ENCODE measurements at regions not wholly inside any gene's neighbourhood (a gene's known extent, or its start where the extent isn't known, plus 50 kb on each side); places are given as distances from the start of the nearest gene placed in this dataset.

DNA sequence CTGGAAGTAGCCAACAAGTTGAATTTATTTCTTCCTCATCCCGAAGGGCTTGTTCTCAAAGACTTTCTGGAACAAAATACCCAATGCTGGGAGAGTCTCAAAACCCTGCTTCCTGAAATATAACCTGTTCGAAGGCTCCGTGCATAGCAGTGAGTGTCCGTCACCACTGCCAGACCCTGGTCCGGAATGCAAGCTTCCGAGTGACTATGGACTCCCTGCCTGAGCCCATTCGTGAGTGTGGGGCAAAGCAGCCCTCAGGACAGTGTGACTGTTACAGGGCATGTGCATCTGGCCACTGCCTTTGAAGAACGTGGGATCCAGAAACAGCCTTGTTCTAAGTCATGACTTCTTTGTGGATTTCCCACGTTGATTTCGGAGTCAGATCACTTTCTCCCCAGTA lies 214.5 kb upstream of the IGF1R start:
- H3K27me3 ChIP-seq, result no peaks in the 10 kb centered on the region
- DNase-seq, result no peak
- no peaks in the 10 kb centered on the region for H3K9me3 ChIP-seq
- TF ChIP-seq, protein P1, sequence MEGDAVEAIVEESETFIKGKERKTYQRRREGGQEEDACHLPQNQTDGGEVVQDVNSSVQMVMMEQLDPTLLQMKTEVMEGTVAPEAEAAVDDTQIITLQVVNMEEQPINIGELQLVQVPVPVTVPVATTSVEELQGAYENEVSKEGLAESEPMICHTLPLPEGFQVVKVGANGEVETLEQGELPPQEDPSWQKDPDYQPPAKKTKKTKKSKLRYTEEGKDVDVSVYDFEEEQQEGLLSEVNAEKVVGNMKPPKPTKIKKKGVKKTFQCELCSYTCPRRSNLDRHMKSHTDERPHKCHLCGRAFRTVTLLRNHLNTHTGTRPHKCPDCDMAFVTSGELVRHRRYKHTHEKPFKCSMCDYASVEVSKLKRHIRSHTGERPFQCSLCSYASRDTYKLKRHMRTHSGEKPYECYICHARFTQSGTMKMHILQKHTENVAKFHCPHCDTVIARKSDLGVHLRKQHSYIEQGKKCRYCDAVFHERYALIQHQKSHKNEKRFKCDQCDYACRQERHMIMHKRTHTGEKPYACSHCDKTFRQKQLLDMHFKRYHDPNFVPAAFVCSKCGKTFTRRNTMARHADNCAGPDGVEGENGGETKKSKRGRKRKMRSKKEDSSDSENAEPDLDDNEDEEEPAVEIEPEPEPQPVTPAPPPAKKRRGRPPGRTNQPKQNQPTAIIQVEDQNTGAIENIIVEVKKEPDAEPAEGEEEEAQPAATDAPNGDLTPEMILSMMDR (IDR thresholded peaks at IDR 0.05), result no peak
- no peak for TF ChIP-seq POLR2A (IDR thresholded peaks at IDR 0.05)
- no peak overlapping the region for H3K4me3 ChIP-seq
- H3K27ac ChIP-seq, result no peak overlapping the region
- no peaks in the 10 kb centered on the region for H3K4me1 ChIP-seq
- no peaks in the 10 kb centered on the region for H3K36me3 ChIP-seq

DNA sequence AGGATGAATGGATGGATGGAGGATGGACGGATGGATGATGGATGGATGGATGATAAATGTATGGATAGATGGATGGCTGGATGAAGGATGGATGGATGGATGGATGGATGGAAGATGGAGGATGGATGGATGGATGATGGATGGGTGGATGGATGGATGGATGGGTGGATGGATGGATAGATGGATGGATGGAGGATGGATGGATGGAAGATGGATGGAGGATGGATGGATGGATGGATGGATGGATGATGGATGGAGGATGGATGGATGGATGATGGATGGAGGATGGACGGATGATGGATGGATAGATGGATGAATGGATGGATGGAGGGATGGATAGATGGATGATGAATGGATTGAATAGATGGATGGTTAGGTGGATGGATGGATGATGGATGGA lies 210.6 kb upstream of the IGF1R start:
- TF ChIP-seq, protein P1 (IDR thresholded peaks at IDR 0.05), result no peak
- TF ChIP-seq POLR2A (IDR thresholded peaks at IDR 0.05), result no peak
- H3K27me3 ChIP-seq, result no peaks in the 10 kb centered on the region
- no peaks in the 10 kb centered on the region for H3K9me3 ChIP-seq
- no peaks in the 10 kb centered on the region for H3K36me3 ChIP-seq
- no peak overlapping the region for H3K27ac ChIP-seq
- no peak overlapping the region for H3K4me3 ChIP-seq
- DNase-seq, result no peak
- H3K4me1 ChIP-seq, result no peaks in the 10 kb centered on the region

DNA sequence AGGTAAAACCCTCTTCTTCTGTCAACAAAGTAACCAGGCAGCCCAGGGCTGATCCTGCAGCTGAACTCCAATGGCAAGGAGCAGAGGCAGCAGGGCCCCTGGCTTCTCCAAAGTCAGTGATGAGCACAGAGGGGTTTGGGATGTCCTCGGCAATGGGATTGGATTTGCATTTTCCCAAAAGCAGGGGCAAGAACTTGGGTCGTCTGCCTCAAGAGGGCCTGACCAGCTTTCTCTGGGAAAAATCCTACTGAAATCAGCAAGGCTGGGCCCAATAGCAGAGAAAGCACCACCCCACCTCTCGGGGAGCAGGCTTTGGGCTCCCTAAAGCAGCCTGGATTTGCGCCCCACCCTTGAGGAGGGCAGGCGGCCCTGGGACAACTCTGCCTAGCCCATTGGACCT lies 210.0 kb upstream of the IGF1R start:
- Histone ChIP-seq H3K27me3 (no peaks in the 10 kb centered on the region), H3K27ac (no peak overlapping the region), H3K4me1 (no peaks in the 10 kb centered on the region), H3K9me3 (no peaks in the 10 kb centered on the region), H3K36me3 (no peaks in the 10 kb centered on the region), H3K4me3 (no peak overlapping the region)
- TF ChIP-seq POLR2A (IDR thresholded peaks at IDR 0.05), result no peak
- TF ChIP-seq, protein P1 (IDR thresholded peaks at IDR 0.05), result no peak
- DNase-seq, result no peak

DNA sequence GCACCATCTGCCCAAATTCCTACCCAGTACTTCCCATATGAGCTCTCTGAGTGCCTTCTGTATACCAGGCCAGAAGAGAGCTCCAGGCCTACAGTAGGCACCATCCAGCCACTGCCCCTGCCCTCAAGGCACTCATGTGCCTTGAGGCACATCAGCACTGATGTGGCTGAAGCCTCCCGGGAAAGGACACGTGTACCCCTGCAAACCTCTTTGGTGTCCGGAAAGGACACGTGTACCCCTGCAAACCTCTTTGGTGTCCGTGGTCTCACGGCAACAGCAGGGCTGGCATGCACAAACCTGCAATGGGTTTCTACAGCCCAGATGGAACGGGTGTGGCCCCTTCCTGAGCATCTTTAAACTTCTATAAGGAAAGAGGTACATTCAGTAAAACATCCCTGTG lies 209.4 kb upstream of the IGF1R start:
- H3K9me3 ChIP-seq, result no peaks in the 10 kb centered on the region
- H3K4me3 ChIP-seq, result no peak overlapping the region
- H3K4me1 ChIP-seq, result no peaks in the 10 kb centered on the region
- DNase-seq, result no peak
- no peak overlapping the region for H3K27ac ChIP-seq
- TF ChIP-seq, protein P1 (IDR thresholded peaks at IDR 0.05), result no peak
- no peak for TF ChIP-seq POLR2A (IDR thresholded peaks at IDR 0.05)
- H3K36me3 ChIP-seq, result no peaks in the 10 kb centered on the region
- no peaks in the 10 kb centered on the region for H3K27me3 ChIP-seq

DNA sequence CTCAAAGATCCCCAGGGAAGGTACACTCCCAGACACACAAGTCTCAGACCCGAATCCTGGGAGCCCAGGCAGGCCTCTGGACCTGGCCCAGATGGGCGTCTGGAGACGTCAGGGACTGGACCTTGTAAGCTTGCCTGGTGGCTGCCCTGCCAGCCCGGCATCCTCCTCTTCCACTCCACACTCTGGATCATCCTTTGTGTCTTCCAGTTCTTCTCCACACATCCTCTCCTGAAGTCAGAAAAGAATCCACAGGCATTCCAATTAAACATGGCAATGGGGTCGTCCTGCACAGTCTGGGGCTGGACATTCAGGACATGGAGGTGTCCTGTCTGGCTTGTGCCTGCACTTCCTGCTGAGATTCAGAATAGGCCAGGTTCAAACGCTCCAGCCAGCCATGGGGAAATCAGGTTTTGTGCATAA lies 208.8 kb upstream of the IGF1R start:
- no peak overlapping the region for H3K27ac ChIP-seq
- H3K9me3 ChIP-seq, result no peaks in the 10 kb centered on the region
- H3K4me3 ChIP-seq, result no peak overlapping the region
- no peak for DNase-seq
- TF ChIP-seq, protein P1 (IDR thresholded peaks at IDR 0.05), result no peak
- TF ChIP-seq POLR2A (IDR thresholded peaks at IDR 0.05), result no peak
- H3K36me3 ChIP-seq, result no peaks in the 10 kb centered on the region
- H3K4me1 ChIP-seq, result no peaks in the 10 kb centered on the region
- H3K27me3 ChIP-seq, result no peaks in the 10 kb centered on the region

DNA sequence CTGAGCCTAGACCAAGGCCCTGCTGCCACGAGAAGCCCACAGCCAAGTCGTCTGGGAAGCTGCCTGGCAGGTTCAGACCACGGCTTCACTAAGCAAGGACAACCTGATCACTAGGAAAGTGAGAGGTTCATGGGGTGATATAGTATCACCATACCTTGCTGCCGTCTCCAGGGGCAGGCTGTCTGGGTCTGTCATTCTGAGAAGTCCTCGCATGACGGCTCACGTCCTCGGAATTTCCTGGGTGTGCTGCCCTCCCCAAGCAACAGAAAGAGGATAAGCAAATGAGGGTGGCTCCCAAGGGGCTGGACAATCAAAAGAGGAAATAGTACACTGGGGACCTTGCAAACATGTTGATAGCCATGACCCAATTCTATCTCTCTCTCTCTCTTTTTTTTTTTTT lies 207.4 kb upstream of the IGF1R start:
- H3K27me3 ChIP-seq, result no peaks in the 10 kb centered on the region
- DNase-seq, result no peak
- H3K27ac ChIP-seq, result no peak overlapping the region
- H3K4me3 ChIP-seq, result no peak overlapping the region
- H3K4me1 ChIP-seq, result no peaks in the 10 kb centered on the region
- TF ChIP-seq, protein P1 (IDR thresholded peaks at IDR 0.05), result no peak
- TF ChIP-seq POLR2A (IDR thresholded peaks at IDR 0.05), result no peak
- no peaks in the 10 kb centered on the region for H3K9me3 ChIP-seq
- no peaks in the 10 kb centered on the region for H3K36me3 ChIP-seq
